Stomach (tissue), 8 donors: ENCODE measurements at regions not wholly inside any gene's neighbourhood (a gene's known extent, or its start where the extent isn't known, plus 50 kb on each side); places are given as distances from the start of the nearest gene placed in this dataset.

Experiments
- DNase-seq, 2 donors: peaks; one replicate each; pipeline versions ENCODE4 v3.0.0 to v3.0.0-alpha.2; 2013 to 2019
- H3K27ac ChIP-seq, 5 donors: fragments of 200-600 bp in 4 of 5; sonication (generic) in 4 of 5; one replicate each; pipeline ENCODE4 v1.5.1; 2013 to 2019; ENCODE audit warnings: mild to moderate bottlenecking in 1 of 5, moderate library complexity in 1 of 5
- H3K27me3 ChIP-seq, 3 donors: fragments of 200-600 bp; sonication (generic); one replicate each; pipeline ENCODE4 v1.5.1; 2017 to 2019; ENCODE audit warnings: mixed run types in 1 of 3
- H3K36me3 ChIP-seq, 4 donors: fragments of 200-600 bp; sonication (generic); 1 replicate in 3 of 4; 2 replicates in 1 of 4; pipeline ENCODE4 v1.5.1; 2016 to 2019
- H3K4me1 ChIP-seq, 4 donors: fragments of 200-600 bp; sonication (generic); one replicate each; pipeline ENCODE4 v1.5.1; 2016 to 2019
- H3K4me3 ChIP-seq, 4 donors: fragments of 200-600 bp; sonication (generic) in 3 of 4; one replicate each; pipeline ENCODE4 v1.5.1; 2016 to 2019; ENCODE audit warnings: mild to moderate bottlenecking in 1 of 4
- H3K9me3 ChIP-seq, 4 donors: fragments of 200-600 bp; sonication (generic); one replicate each; pipeline ENCODE4 v1.5.1; 2016 to 2019
- EP300 ChIP-seq: sonication (generic); formaldehyde crosslinking; IDR thresholded peaks from one replicate; pipeline ENCODE4 v1.6.1; 2017; ENCODE audit warnings: antibody characterized with exemption
- POLR2A ChIP-seq, 4 donors: fragments of 450-650 bp; IDR thresholded peaks; one replicate each; pipeline ENCODE4 v1.6.1; 2016; ENCODE audit warnings: antibody characterized with exemption in 4 of 4, control low read depth in 2 of 4, mild to moderate bottlenecking in 1 of 4, moderate library complexity in 1 of 4
- POLR2AphosphoS5 ChIP-seq, 3 donors: sonication (generic); formaldehyde crosslinking; IDR thresholded peaks; one replicate each; pipeline ENCODE4 v1.6.1; 2016; ENCODE audit warnings: antibody characterized with exemption in 3 of 3
- WGBS, 5 donors: extraction: QIAGEN DNeasy Blood & Tissue Kit in 3 of 5; methylation state at CpG; one replicate each; pipeline versions ENCODE4 v1.1.5 to v1.1.7; 2013 to 2018; 5-methylcytosine and 5-hydroxymethylcytosine counted together
- intact Hi-C: fragments of 100-400 bp; cut with DNase I; formaldehyde crosslinking; loops from one replicate; pipeline ENCODE4 v1.15.1; 2023; ENCODE audit warnings: low total_unique reads
- TF ChIP-seq, protein P1 (sequence below), 7 experiments: fragments of 450-650 bp in 4 of 7; fragments of 200-600 bp in 3 of 7; sonication (generic) in 3 of 7; IDR thresholded peaks; one replicate each; pipeline ENCODE4 v1.5.1; 2016 to 2019; ENCODE audit warnings: antibody characterized with exemption in 7 of 7, control low read depth in 2 of 7, mild to moderate bottlenecking in 1 of 7
- donor health status: healthy with polysubstance abuse.
- donor health status: Bipolar disorder and iron deficiency.
- donor health status: healthy.

DNA sequence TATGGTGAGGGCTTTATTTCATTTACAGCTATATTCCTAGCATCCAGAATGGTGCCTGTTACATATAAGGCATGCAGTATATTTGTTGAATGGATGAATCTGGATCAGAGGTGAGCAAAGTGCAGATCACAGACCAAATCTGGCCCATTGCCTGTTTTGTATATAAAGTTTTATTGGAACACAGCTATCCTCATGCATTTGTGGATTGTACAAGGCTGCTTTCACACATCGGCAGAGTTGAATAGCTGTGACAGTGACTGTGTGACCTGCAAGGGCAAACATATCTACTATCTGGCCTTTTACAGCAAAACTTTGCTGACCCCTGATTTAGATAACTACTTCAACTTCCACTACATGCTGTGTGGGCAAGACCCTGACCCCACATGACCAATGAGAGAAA lies 54.0 kb upstream of the MRPS6 start:
- no peaks in the 10 kb centered on the region for H3K27me3 ChIP-seq
- H3K9me3 ChIP-seq = peaks cover 0 to 9% (median 4%) of the 10 kb centered on the region in 4 donors
- H3K27ac ChIP-seq = peak overlapping the region in 1 of 5 donors; percentile 26
- WGBS, 5 donors = 38 to 71% (median 69%) methylated on average over 1 of the region's 1 CpG
- H3K4me1 ChIP-seq = peaks cover 0 to 28% (median 14%) of the 10 kb centered on the region in 4 donors
- H3K36me3 ChIP-seq = no peaks in the 10 kb centered on the region
- TF ChIP-seq, protein P1, sequence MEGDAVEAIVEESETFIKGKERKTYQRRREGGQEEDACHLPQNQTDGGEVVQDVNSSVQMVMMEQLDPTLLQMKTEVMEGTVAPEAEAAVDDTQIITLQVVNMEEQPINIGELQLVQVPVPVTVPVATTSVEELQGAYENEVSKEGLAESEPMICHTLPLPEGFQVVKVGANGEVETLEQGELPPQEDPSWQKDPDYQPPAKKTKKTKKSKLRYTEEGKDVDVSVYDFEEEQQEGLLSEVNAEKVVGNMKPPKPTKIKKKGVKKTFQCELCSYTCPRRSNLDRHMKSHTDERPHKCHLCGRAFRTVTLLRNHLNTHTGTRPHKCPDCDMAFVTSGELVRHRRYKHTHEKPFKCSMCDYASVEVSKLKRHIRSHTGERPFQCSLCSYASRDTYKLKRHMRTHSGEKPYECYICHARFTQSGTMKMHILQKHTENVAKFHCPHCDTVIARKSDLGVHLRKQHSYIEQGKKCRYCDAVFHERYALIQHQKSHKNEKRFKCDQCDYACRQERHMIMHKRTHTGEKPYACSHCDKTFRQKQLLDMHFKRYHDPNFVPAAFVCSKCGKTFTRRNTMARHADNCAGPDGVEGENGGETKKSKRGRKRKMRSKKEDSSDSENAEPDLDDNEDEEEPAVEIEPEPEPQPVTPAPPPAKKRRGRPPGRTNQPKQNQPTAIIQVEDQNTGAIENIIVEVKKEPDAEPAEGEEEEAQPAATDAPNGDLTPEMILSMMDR (IDR thresholded peaks at IDR 0.05) = no peak
- TF ChIP-seq POLR2A (IDR thresholded peaks at IDR 0.05) (no peak), EP300 (no peak), POLR2AphosphoS5 (IDR thresholded peaks at IDR 0.05) (no peak)
- no peak overlapping the region for H3K4me3 ChIP-seq
- intact Hi-C loops = no loop called here
- no peak for DNase-seq

DNA sequence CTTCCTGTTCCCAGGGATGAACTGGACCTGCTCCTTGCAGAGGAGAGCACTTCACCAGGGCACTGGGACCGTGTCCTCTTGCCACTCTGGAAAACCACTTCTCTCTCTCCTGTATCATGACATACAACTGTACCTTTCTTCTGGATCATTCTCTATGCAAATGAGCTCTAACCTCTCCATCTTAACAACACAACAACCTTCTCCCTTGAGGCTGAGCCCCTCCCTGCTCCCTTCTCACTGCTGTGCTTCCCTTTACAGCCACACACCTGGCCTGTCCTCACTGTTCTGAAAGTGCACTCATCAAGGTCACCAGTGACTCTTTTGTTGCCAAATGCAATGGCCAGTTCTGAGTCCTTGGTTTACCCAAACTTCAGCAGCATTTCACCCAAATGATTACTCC lies 54.5 kb upstream of the MRPS6 start:
- peaks cover 0 to 14% (median 4%) of the 10 kb centered on the region in 4 donors for H3K9me3 ChIP-seq
- peaks cover 0 to 25% (median 13%) of the 10 kb centered on the region in 4 donors for H3K4me1 ChIP-seq
- H3K4me3 ChIP-seq = no peak overlapping the region
- TF ChIP-seq POLR2AphosphoS5 (IDR thresholded peaks at IDR 0.05) (no peak), EP300 (no peak), POLR2A (IDR thresholded peaks at IDR 0.05) (no peak)
- no peaks in the 10 kb centered on the region for H3K36me3 ChIP-seq
- no peak overlapping the region for H3K27ac ChIP-seq
- WGBS, 5 donors = 84 to 100% (median 95%) methylated on average over 1 of the region's 1 CpG
- intact Hi-C loops = no loop called here
- DNase-seq = no peak
- H3K27me3 ChIP-seq = no peaks in the 10 kb centered on the region

DNA sequence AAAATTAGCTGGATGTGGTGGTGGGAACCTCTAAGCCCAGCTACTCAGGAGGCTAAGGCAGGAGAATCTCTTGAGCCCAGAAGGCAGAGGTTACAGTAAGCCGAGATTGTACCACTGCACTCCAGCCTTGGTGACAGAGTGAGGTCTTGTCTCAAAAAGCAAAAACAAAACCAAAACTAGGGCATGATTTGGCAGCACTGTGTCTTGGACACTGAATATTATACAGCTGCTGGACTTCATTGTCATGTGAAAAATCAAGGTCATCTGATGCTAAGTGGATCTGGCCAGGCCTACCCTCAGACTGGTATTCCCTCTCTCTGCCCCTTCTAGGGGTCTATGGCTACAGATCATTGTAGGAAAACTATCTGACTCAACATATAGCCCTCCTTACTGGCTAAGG lies 55.2 kb upstream of the MRPS6 start:
- Histone ChIP-seq H3K27ac (no peak overlapping the region), H3K27me3 (no peaks in the 10 kb centered on the region), H3K36me3 (no peaks in the 10 kb centered on the region), H3K9me3 (peaks cover 0 to 20% (median 8%) of the 10 kb centered on the region in 4 donors), H3K4me3 (no peak overlapping the region), H3K4me1 (peaks cover 0 to 19% (median 10%) of the 10 kb centered on the region in 4 donors)
- no peak for TF ChIP-seq POLR2AphosphoS5 (IDR thresholded peaks at IDR 0.05)
- TF ChIP-seq, protein P1 (IDR thresholded peaks at IDR 0.05) = no peak
- intact Hi-C loops = no loop called here
- WGBS, 5 donors = 82 to 96% (median 92%) methylated on average over 1 of the region's 1 CpG
- DNase-seq = no peak

DNA sequence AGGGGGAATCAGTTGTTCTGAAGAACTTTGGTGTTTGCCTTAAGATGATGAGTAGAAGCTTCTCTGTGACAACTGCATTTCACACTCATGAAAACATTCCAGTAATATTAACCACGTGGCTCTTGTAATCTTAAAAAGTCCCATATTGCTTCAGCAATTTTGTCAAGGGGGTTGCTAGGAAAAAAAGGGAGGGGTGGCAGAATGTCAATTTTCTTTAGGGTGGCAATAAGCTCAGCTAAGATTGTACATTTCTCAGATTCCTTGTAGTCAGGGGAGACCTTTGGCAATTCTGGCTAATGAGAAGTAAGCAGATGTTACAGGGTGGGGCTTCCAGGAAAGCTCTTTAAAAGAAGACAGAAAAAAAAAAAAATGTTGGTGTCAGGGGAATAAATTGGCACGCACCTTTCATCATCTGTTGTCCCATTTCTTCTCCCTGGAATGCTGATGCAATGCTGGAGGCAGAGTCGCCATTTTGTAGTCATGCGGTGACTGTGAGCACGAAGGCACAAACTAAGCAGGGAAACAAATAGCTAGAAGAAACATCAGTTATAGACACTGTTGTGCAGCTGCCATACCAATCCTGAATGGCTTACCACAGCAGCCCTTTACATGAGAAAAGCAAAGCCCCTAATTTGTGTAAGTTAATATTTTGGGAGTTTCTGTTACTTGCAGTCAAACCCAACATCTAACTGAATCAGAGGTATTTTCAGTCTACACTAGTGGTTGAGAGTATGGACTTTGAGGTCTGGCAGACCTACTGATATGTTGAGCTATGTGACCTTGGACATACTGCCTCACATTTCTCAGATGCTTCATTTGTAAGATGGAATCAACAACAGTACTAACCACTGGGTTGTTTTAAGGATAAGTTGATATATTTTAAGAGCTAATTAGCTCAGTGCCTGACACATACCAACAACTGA lies 56.1 kb upstream of the MRPS6 start:
- 87 to 92% (median 89%) methylated on average over 5 of the region's 5 CpGs for WGBS, 5 donors
- H3K4me1 ChIP-seq = peaks cover 0 to 11% (median 1%) of the 10 kb centered on the region in 4 donors
- intact Hi-C loops = no loop called here
- H3K36me3 ChIP-seq = no peaks in the 10 kb centered on the region
- H3K27ac ChIP-seq = no peak overlapping the region
- no peak overlapping the region for H3K4me3 ChIP-seq
- TF ChIP-seq POLR2A (IDR thresholded peaks at IDR 0.05) (no peak), EP300 (no peak)
- peaks cover 0 to 25% (median 12%) of the 10 kb centered on the region in 4 donors for H3K9me3 ChIP-seq
- DNase-seq = no peak
- no peaks in the 10 kb centered on the region for H3K27me3 ChIP-seq

DNA sequence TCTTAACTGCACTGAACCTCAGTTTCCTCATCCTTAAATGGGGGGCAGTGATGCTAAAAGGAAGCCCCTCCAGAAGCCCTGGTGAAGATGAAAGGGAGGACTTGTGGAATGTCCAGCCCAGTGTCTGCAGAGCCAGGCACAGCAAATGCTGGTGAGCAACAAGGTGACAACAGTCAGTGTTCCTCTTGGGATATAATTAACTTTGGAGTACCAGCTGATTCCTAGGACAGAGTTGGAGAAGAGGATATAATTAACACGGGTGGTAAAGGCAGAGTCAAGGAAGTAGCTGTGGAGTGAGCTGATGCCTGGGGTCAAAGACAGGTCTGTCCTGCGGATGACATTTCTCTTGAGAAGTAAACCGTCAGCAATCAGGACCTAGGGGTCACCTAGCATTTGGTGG lies 60.7 kb upstream of the MRPS6 start:
- intact Hi-C loops = no loop called here
- TF ChIP-seq, protein P1 (IDR thresholded peaks at IDR 0.05) = no peak
- no peak for TF ChIP-seq POLR2A (IDR thresholded peaks at IDR 0.05)
- TF ChIP-seq EP300 = no peak
- no peak for TF ChIP-seq POLR2AphosphoS5 (IDR thresholded peaks at IDR 0.05)
- H3K27me3 ChIP-seq = no peaks in the 10 kb centered on the region
- WGBS, 5 donors = 74 to 86% (median 81%) methylated on average over 3 of the region's 3 CpGs
- H3K4me3 ChIP-seq = no peak overlapping the region
- H3K4me1 ChIP-seq = no peaks in the 10 kb centered on the region
- H3K9me3 ChIP-seq = peaks cover 0 to 36% (median 21%) of the 10 kb centered on the region in 4 donors
- DNase-seq = no peak
- no peaks in the 10 kb centered on the region for H3K36me3 ChIP-seq
- no peak overlapping the region for H3K27ac ChIP-seq
